ENCODE measurements at regions not wholly inside any gene's neighbourhood (a gene's known extent, or its start where the extent isn't known, plus 50 kb on each side); places are given as distances from the start of the nearest gene placed in this dataset.

DNA sequence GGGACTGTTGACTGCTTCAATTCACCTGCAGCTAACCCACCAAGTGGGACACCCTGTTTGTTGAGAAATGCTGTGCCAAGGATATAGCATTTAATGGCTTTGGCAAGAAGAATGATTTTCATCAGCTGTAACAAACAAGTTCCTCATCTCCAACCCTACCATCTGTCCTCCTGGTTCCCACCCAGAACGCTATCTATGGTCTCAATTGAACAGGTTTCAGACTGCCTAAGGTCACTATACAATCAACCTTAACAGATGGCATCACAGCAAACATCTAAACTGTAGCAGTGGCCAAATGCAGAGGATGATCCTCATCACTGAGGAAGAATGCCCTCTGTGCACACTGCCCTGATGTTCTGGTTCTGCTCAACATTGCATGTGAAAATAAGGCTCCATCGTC lies 546.2 kb upstream of the FOXG1 start:
- TF ChIP-seq, protein P1, sequence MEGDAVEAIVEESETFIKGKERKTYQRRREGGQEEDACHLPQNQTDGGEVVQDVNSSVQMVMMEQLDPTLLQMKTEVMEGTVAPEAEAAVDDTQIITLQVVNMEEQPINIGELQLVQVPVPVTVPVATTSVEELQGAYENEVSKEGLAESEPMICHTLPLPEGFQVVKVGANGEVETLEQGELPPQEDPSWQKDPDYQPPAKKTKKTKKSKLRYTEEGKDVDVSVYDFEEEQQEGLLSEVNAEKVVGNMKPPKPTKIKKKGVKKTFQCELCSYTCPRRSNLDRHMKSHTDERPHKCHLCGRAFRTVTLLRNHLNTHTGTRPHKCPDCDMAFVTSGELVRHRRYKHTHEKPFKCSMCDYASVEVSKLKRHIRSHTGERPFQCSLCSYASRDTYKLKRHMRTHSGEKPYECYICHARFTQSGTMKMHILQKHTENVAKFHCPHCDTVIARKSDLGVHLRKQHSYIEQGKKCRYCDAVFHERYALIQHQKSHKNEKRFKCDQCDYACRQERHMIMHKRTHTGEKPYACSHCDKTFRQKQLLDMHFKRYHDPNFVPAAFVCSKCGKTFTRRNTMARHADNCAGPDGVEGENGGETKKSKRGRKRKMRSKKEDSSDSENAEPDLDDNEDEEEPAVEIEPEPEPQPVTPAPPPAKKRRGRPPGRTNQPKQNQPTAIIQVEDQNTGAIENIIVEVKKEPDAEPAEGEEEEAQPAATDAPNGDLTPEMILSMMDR (IDR thresholded peaks at IDR 0.05) = no peak
- Histone ChIP-seq H3K4me3 (ENCODE audit: low read depth, low read length) (no peak overlapping the region), H3K79me2 (no peaks in the 10 kb centered on the region), H2AFZ (no peak overlapping the region), H3K4me1 (no peaks in the 10 kb centered on the region), H3K9ac (no peak overlapping the region), H3K27ac (no peak overlapping the region), H3K27me3 (ENCODE audit: control insufficient read depth, insufficient read depth, low read length) (no peaks in the 10 kb centered on the region), H3K36me3 (ENCODE audit: control insufficient read depth, insufficient read depth, low read length) (no peaks in the 10 kb centered on the region), H3K4me2 (ENCODE audit: low read length) (no peak overlapping the region), H3K9me3 (ENCODE audit: control insufficient read depth, low read length) (no peaks in the 10 kb centered on the region)

- H3K36me3 ChIP-seq (ENCODE audit: control insufficient read depth, insufficient read depth, low read length) = no peaks in the 10 kb centered on the region
- no peaks in the 10 kb centered on the region for H3K27me3 ChIP-seq (ENCODE audit: control insufficient read depth, insufficient read depth, low read length)
- no peak overlapping the region for H3K4me3 ChIP-seq (ENCODE audit: low read depth, low read length)
- TF ChIP-seq, protein P1 (IDR thresholded peaks at IDR 0.05) = no peak
- no peak overlapping the region for H3K27ac ChIP-seq
- H3K9ac ChIP-seq = no peak overlapping the region
- no peak overlapping the region for H2AFZ ChIP-seq
- H3K9me3 ChIP-seq (ENCODE audit: control insufficient read depth, low read length) = no peaks in the 10 kb centered on the region
- H3K4me1 ChIP-seq = no peaks in the 10 kb centered on the region
- no peaks in the 10 kb centered on the region for H3K79me2 ChIP-seq
- no peak overlapping the region for H3K4me2 ChIP-seq (ENCODE audit: low read length)
Measured at GRCh38 chr14:28240909-28241308, 525.7 kb upstream of the FOXG1 start.

DNA sequence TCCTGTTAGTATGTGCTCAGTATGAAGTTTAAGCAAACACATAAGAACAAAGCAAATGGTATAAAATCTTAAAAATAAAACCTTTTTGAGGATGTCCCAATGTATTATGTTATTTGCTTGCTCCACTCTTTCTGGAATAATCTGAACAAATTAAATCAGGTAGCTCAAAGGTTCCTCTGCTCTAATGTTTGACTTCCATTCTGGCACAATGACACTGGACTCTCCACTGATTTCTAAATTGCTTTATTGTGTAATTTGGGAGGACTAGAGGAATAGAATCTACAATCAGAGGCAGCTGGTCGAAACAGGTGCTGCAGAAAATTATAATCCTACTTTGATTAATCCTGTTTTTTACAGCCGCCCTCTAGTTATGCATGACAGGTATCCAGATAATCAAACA lies 523.7 kb upstream of the FOXG1 start:
- H3K36me3 ChIP-seq (ENCODE audit: control insufficient read depth, insufficient read depth, low read length) = no peaks in the 10 kb centered on the region
- H3K27ac ChIP-seq = no peak overlapping the region
- TF ChIP-seq, protein P1 (IDR thresholded peaks at IDR 0.05) = no peak
- no peak overlapping the region for H3K9ac ChIP-seq
- H3K27me3 ChIP-seq (ENCODE audit: control insufficient read depth, insufficient read depth, low read length) = no peaks in the 10 kb centered on the region
- no peak overlapping the region for H3K4me2 ChIP-seq (ENCODE audit: low read length)
- H3K79me2 ChIP-seq = no peaks in the 10 kb centered on the region
- H2AFZ ChIP-seq = no peak overlapping the region
- no peak overlapping the region for H3K4me3 ChIP-seq (ENCODE audit: low read depth, low read length)
- H3K4me1 ChIP-seq = no peaks in the 10 kb centered on the region
- no peaks in the 10 kb centered on the region for H3K9me3 ChIP-seq (ENCODE audit: control insufficient read depth, low read length)

DNA sequence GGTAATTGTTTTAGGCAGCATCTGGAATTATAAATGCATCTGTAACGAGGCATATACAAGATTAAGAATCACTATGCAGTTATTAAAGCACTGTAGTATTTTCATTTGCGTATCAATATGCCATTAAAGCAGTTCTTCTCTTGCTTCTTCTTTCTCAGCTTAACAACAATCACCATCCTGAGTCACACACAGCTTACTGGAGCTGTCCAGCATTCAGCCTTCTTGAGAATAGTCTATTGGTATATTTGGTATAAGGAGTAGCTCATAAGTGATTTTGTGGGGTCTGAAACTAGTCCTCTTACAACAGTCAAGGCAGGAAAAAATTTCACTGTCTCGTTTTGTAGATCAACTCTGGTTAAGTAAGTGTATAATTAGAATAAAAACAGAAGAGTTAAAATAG lies 523.0 kb upstream of the FOXG1 start:
- H3K27ac ChIP-seq = no peak overlapping the region
- H3K36me3 ChIP-seq (ENCODE audit: control insufficient read depth, insufficient read depth, low read length) = no peaks in the 10 kb centered on the region
- no peaks in the 10 kb centered on the region for H3K27me3 ChIP-seq (ENCODE audit: control insufficient read depth, insufficient read depth, low read length)
- no peak overlapping the region for H3K9ac ChIP-seq
- TF ChIP-seq, protein P1 (IDR thresholded peaks at IDR 0.05) = no peak
- H2AFZ ChIP-seq = no peak overlapping the region
- no peaks in the 10 kb centered on the region for H3K9me3 ChIP-seq (ENCODE audit: control insufficient read depth, low read length)
- H3K4me2 ChIP-seq (ENCODE audit: low read length) = no peak overlapping the region
- no peaks in the 10 kb centered on the region for H3K79me2 ChIP-seq
- H3K4me3 ChIP-seq (ENCODE audit: low read depth, low read length) = no peak overlapping the region
- H3K4me1 ChIP-seq = no peaks in the 10 kb centered on the region

DNA sequence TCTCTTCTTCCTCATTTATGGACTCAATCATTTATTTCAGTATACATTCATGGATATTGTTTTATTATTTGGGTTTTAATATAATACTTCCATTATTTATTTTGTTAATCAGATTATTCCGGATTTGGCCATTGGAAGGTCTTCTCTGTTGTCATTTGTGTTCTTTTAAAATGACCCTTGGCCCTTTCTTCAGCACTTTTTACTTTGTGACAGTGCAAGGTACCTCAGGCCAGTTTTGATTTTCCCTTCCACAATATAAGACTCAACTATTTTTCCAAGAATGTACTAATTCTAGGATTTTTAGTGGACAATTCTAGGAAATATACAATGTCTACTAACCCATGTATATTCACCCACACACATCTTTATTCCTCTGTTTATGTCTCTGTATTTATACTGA lies 521.4 kb upstream of the FOXG1 start:
- no peak overlapping the region for H3K4me3 ChIP-seq (ENCODE audit: low read depth, low read length)
- TF ChIP-seq, protein P1 (IDR thresholded peaks at IDR 0.05) = no peak
- no peaks in the 10 kb centered on the region for H3K27me3 ChIP-seq (ENCODE audit: control insufficient read depth, insufficient read depth, low read length)
- no peaks in the 10 kb centered on the region for H3K9me3 ChIP-seq (ENCODE audit: control insufficient read depth, low read length)
- H2AFZ ChIP-seq = no peak overlapping the region
- no peak overlapping the region for H3K9ac ChIP-seq
- H3K4me1 ChIP-seq = no peaks in the 10 kb centered on the region
- no peak overlapping the region for H3K4me2 ChIP-seq (ENCODE audit: low read length)
- H3K79me2 ChIP-seq = no peaks in the 10 kb centered on the region
- no peaks in the 10 kb centered on the region for H3K36me3 ChIP-seq (ENCODE audit: control insufficient read depth, insufficient read depth, low read length)
- H3K27ac ChIP-seq = no peak overlapping the region

Measured in parathyroid adenoma (tissue), 2 donors.